ENCODE measurements at regions not wholly inside any gene's neighbourhood (a gene's known extent, or its start where the extent isn't known, plus 50 kb on each side); places are given as distances from the start of the nearest gene placed in this dataset.

DNA sequence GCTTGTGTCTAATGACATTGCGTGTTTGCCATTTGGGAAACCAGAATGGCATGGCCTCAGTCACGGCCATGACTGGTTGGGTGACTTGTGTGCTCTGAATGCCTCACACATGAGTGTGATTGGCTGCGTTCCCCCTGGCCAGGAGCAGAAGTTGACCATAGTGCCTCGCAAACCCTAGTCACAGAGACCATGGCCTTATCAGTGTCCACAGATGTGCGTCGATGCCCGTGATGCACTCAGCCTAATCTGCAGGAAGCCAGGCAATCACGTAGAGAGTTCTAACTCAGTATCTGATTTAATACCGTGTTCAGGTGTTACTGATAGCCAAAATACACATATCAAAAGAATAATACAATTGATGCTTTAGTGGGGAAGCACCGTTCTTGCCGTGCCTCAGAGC is 64.0 kb downstream of the BOLA3 start:
- TF ChIP-seq, protein P1, sequence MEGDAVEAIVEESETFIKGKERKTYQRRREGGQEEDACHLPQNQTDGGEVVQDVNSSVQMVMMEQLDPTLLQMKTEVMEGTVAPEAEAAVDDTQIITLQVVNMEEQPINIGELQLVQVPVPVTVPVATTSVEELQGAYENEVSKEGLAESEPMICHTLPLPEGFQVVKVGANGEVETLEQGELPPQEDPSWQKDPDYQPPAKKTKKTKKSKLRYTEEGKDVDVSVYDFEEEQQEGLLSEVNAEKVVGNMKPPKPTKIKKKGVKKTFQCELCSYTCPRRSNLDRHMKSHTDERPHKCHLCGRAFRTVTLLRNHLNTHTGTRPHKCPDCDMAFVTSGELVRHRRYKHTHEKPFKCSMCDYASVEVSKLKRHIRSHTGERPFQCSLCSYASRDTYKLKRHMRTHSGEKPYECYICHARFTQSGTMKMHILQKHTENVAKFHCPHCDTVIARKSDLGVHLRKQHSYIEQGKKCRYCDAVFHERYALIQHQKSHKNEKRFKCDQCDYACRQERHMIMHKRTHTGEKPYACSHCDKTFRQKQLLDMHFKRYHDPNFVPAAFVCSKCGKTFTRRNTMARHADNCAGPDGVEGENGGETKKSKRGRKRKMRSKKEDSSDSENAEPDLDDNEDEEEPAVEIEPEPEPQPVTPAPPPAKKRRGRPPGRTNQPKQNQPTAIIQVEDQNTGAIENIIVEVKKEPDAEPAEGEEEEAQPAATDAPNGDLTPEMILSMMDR (IDR thresholded peaks at IDR 0.05) = no peak
- no peak for TF ChIP-seq POLR2A (IDR thresholded peaks at IDR 0.05)
- TF ChIP-seq POLR2AphosphoS5 (IDR thresholded peaks at IDR 0.05) = no peak

Data from prostate gland (tissue), 2 donors.